ENCODE measurements at regions not wholly inside any gene's neighbourhood (a gene's known extent, or its start where the extent isn't known, plus 50 kb on each side); places are given as distances from the start of the nearest gene placed in this dataset.

- Histone ChIP-seq H3K36me3 (ENCODE audit: control insufficient read depth, insufficient read depth, low read length) (no peaks in the 10 kb centered on the region), H3K27me3 (ENCODE audit: control insufficient read depth, insufficient read depth, low read length) (no peaks in the 10 kb centered on the region), H2AFZ (ENCODE audit: low read length) (no peak overlapping the region), H3K4me1 (ENCODE audit: control insufficient read depth, extremely low read depth, insufficient read depth, low read length) (no peaks in the 10 kb centered on the region), H3K4me2 (ENCODE audit: extremely low read depth, insufficient read depth, low read length) (no peak overlapping the region), H3K79me2 (ENCODE audit: control insufficient read depth, insufficient read depth, low read length) (no peaks in the 10 kb centered on the region), H3K4me3 (replicated peaks in 1 of 4; ENCODE audit: control extremely low read depth in 1 of 4, insufficient read depth in 1 of 4, low read depth in 3 of 4, low read length in 4 of 4) (no peak overlapping the region), H4K20me1 (ENCODE audit: control insufficient read depth, extremely low read depth, insufficient read depth, low read length) (no peaks in the 10 kb centered on the region), H3K9me3 (ENCODE audit: control insufficient read depth, insufficient read depth, low read depth, low read length) (no peaks in the 10 kb centered on the region), H3K27ac (ENCODE audit: insufficient read depth, low read length) (no peak overlapping the region), H3K9ac (ENCODE audit: insufficient read depth, low read length) (no peak overlapping the region)
- TF ChIP-seq, protein P1, sequence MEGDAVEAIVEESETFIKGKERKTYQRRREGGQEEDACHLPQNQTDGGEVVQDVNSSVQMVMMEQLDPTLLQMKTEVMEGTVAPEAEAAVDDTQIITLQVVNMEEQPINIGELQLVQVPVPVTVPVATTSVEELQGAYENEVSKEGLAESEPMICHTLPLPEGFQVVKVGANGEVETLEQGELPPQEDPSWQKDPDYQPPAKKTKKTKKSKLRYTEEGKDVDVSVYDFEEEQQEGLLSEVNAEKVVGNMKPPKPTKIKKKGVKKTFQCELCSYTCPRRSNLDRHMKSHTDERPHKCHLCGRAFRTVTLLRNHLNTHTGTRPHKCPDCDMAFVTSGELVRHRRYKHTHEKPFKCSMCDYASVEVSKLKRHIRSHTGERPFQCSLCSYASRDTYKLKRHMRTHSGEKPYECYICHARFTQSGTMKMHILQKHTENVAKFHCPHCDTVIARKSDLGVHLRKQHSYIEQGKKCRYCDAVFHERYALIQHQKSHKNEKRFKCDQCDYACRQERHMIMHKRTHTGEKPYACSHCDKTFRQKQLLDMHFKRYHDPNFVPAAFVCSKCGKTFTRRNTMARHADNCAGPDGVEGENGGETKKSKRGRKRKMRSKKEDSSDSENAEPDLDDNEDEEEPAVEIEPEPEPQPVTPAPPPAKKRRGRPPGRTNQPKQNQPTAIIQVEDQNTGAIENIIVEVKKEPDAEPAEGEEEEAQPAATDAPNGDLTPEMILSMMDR (conservative IDR thresholded peaks at IDR 0.05 in 1 of 2, IDR thresholded peaks at IDR 0.05 in 1 of 2; ENCODE audit: low read depth in 1 of 2, low read length in 2 of 2), result no peak
- no peak for DNase-seq (ENCODE audit: low read depth in 2 of 2)
Observed at GRCh38 chr17:52823155-52823554, 664.6 kb upstream of the CA10 start.

- no peak for TF ChIP-seq EZH2 (IDR thresholded peaks at IDR 0.05; ENCODE audit: low read length, missing control alignments)
- TF ChIP-seq, protein P1 (conservative IDR thresholded peaks at IDR 0.05 in 1 of 2, IDR thresholded peaks at IDR 0.05 in 1 of 2; ENCODE audit: low read depth in 1 of 2, low read length in 2 of 2), result no peak
- no peak overlapping the region for H3K27ac ChIP-seq (ENCODE audit: insufficient read depth, low read length)
- no peaks in the 10 kb centered on the region for H3K79me2 ChIP-seq (ENCODE audit: control insufficient read depth, insufficient read depth, low read length)
- no peak overlapping the region for H2AFZ ChIP-seq (ENCODE audit: low read length)
- H3K4me1 ChIP-seq (ENCODE audit: control insufficient read depth, extremely low read depth, insufficient read depth, low read length), result no peaks in the 10 kb centered on the region
- no peak overlapping the region for H3K4me2 ChIP-seq (ENCODE audit: extremely low read depth, insufficient read depth, low read length)
- no peaks in the 10 kb centered on the region for H3K9me3 ChIP-seq (ENCODE audit: control insufficient read depth, insufficient read depth, low read depth, low read length)
- no peaks in the 10 kb centered on the region for H3K27me3 ChIP-seq (ENCODE audit: control insufficient read depth, insufficient read depth, low read length)
- no peaks in the 10 kb centered on the region for H4K20me1 ChIP-seq (ENCODE audit: control insufficient read depth, extremely low read depth, insufficient read depth, low read length)
- no peak for DNase-seq (ENCODE audit: low read depth in 2 of 2)
- H3K4me3 ChIP-seq (replicated peaks in 1 of 4; ENCODE audit: control extremely low read depth in 1 of 4, insufficient read depth in 1 of 4, low read depth in 3 of 4, low read length in 4 of 4), result no peak overlapping the region
- no peaks in the 10 kb centered on the region for H3K36me3 ChIP-seq (ENCODE audit: control insufficient read depth, insufficient read depth, low read length)
- no peak overlapping the region for H3K9ac ChIP-seq (ENCODE audit: insufficient read depth, low read length)
Observed at GRCh38 chr17:52790359-52790955, 631.9 kb upstream of the CA10 start.

DNA sequence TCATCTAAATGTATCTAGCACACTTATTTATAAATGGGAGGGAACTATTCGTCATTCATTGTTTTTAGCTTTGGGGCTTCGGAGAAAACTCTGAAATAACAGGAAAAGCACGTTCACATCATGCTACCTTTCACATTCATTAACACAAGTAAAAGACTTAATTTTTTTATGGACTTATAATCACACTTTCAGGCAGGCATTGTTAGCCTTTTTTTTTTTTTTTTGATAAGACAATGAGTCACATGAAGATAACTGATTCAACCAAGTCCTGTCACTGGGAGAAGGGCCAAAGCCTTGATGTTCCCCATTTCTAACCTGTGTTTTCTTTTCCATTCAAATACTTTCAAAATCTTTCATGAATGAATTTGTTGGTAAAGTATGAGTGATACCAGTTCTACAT is 631.3 kb upstream of the CA10 start:
- no peak overlapping the region for H3K4me2 ChIP-seq (ENCODE audit: extremely low read depth, insufficient read depth, low read length)
- no peaks in the 10 kb centered on the region for H4K20me1 ChIP-seq (ENCODE audit: control insufficient read depth, extremely low read depth, insufficient read depth, low read length)
- no peak overlapping the region for H2AFZ ChIP-seq (ENCODE audit: low read length)
- no peaks in the 10 kb centered on the region for H3K79me2 ChIP-seq (ENCODE audit: control insufficient read depth, insufficient read depth, low read length)
- H3K4me3 ChIP-seq (replicated peaks in 1 of 4; ENCODE audit: control extremely low read depth in 1 of 4, insufficient read depth in 1 of 4, low read depth in 3 of 4, low read length in 4 of 4), result no peak overlapping the region
- no peaks in the 10 kb centered on the region for H3K36me3 ChIP-seq (ENCODE audit: control insufficient read depth, insufficient read depth, low read length)
- no peak overlapping the region for H3K27ac ChIP-seq (ENCODE audit: insufficient read depth, low read length)
- no peaks in the 10 kb centered on the region for H3K9me3 ChIP-seq (ENCODE audit: control insufficient read depth, insufficient read depth, low read depth, low read length)
- TF ChIP-seq EZH2 (IDR thresholded peaks at IDR 0.05; ENCODE audit: low read length, missing control alignments), result no peak
- TF ChIP-seq, protein P1 (conservative IDR thresholded peaks at IDR 0.05 in 1 of 2, IDR thresholded peaks at IDR 0.05 in 1 of 2; ENCODE audit: low read depth in 1 of 2, low read length in 2 of 2), result no peak
- no peaks in the 10 kb centered on the region for H3K27me3 ChIP-seq (ENCODE audit: control insufficient read depth, insufficient read depth, low read length)
- no peak overlapping the region for H3K9ac ChIP-seq (ENCODE audit: insufficient read depth, low read length)
- no peak for DNase-seq (ENCODE audit: low read depth in 2 of 2)
- H3K4me1 ChIP-seq (ENCODE audit: control insufficient read depth, extremely low read depth, insufficient read depth, low read length), result no peaks in the 10 kb centered on the region
